ENCODE measurements at regions not wholly inside any gene's neighbourhood (a gene's known extent, or its start where the extent isn't known, plus 50 kb on each side); places are given as distances from the start of the nearest gene placed in this dataset.

DNA sequence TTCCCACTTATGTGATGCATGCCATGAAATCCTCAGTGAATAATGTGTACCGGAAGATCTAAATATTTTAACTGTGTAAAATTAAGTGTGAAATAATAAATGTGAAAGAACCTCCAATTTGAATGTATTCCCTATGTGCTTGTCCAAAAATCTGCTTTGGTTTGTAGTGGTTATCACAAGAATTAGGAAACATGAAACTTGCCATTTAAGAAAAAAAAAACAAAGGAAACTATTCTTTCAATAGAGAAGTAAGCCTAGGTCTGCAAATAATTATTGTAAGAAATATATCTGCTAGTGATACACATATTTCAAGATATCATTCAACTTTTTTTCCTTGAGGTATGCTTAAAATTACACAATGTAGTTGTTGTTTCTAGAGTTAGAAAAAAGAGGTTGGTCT lies 500.4 kb downstream of the SLC6A15 start:
- no peak for TF ChIP-seq POLR2A (IDR thresholded peaks at IDR 0.05)
- TF ChIP-seq, protein P1, sequence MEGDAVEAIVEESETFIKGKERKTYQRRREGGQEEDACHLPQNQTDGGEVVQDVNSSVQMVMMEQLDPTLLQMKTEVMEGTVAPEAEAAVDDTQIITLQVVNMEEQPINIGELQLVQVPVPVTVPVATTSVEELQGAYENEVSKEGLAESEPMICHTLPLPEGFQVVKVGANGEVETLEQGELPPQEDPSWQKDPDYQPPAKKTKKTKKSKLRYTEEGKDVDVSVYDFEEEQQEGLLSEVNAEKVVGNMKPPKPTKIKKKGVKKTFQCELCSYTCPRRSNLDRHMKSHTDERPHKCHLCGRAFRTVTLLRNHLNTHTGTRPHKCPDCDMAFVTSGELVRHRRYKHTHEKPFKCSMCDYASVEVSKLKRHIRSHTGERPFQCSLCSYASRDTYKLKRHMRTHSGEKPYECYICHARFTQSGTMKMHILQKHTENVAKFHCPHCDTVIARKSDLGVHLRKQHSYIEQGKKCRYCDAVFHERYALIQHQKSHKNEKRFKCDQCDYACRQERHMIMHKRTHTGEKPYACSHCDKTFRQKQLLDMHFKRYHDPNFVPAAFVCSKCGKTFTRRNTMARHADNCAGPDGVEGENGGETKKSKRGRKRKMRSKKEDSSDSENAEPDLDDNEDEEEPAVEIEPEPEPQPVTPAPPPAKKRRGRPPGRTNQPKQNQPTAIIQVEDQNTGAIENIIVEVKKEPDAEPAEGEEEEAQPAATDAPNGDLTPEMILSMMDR (IDR thresholded peaks at IDR 0.05) = no peak
